Nucleus accumbens (tissue), 56 donors: ENCODE measurements at regions not wholly inside any gene's neighbourhood (a gene's known extent, or its start where the extent isn't known, plus 50 kb on each side); places are given as distances from the start of the nearest gene placed in this dataset.

Source experiments
- DNase-seq, 56 donors: peaks; one replicate each; lab custom pipeline; 2025; lab: John Stamatoyannopoulos, UW

GRCh38 chr15:47599806-47600205 lies 117.5 kb upstream of the SEMA6D start:
- no peak for DNase-seq

DNA sequence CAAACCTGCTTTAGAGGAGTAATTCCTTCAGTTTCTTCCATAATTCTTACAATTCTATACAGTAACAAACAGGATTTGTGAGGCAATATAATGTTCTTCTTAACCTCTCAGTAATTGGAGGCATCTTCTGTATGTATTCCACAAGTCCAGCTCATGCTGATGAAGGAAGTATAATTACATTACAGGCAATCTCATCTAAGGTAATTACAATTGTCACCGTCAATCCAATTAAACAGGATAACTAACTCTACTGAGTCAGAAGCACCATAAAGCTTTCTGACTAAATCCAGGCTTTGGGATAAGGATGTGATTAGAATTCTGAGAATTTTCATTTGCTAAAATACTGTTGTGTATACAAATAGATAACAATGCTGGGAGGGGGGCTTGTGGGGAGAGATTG lies 115.2 kb upstream of the SEMA6D start:
- no peak for DNase-seq

- DNase-seq, result no peak
Measured at GRCh38 chr15:47603026-47603425, 114.3 kb upstream of the SEMA6D start.

- DNase-seq, result no peak
Measured at GRCh38 chr15:47607695-47608094, 109.6 kb upstream of the SEMA6D start.

GRCh38 chr15:47609693-47610092 lies 107.6 kb upstream of the SEMA6D start:
- no peak for DNase-seq

- DNase-seq, result no peak
Measured at GRCh38 chr15:47610736-47611135, 106.6 kb upstream of the SEMA6D start.

DNA sequence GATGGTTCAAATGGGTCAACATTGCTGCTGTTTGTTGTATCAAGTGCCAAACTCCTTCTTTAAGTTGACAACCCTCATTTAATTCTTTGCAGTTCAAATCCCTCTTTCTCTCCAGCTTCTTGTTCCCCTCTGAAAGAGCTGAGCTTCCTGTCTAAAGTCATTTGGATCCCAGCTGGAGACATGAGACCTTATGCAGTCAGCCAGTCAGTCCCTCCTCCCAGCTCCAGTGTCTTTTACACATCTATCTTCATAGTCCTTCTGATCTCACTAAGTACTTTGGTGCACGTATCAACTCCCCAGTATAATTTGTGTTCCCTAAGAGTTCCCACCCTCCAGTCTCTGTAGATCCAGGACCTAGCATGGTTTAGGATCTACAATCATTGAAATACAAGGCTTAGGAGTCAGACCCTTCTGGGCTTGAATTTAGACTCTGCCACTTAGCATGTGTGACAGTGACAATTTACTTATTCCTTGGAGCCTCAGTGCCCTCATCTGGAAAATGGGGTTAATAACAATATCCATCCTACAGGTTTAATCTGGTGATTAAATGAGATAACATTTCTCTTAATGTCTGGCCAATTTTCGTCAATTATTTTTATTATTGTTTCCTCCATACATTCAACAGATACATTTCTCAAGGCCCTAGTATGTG lies 102.8 kb upstream of the SEMA6D start:
- no peak for DNase-seq

GRCh38 chr15:47616876-47617275 lies 100.4 kb upstream of the SEMA6D start:
- no peak for DNase-seq

GRCh38 chr15:47618241-47618640 lies 99.1 kb upstream of the SEMA6D start:
- peak in 13 of 56 donors; percentile 2 to 44 (median 8) for DNase-seq

GRCh38 chr15:47620960-47621681 lies 96.2 kb upstream of the SEMA6D start:
- DNase-seq, result no peak

DNA sequence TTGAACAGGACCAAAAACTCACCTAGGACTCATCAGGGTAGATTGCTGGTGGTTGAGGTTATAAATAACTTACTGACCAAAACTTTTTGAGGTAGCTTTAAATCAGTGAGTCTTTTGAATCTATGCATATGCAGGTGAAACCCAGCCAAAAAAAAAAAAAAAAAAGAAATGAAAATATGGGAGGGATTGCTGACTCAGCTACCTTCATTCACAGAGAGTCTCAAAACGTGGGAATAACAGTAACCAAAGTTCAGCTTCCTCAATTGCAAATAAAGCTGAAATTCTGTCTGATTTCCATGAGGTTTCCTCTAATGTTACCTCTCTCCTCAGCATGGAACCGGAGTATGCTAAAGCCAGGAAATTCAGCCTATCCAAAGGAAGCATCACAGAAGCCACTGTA lies 95.2 kb upstream of the SEMA6D start:
- DNase-seq, result no peak

- no peak for DNase-seq
Measured at GRCh38 chr15:47624503-47624902, 92.8 kb upstream of the SEMA6D start.

GRCh38 chr15:47639042-47639441 lies 78.3 kb upstream of the SEMA6D start:
- no peak for DNase-seq

DNA sequence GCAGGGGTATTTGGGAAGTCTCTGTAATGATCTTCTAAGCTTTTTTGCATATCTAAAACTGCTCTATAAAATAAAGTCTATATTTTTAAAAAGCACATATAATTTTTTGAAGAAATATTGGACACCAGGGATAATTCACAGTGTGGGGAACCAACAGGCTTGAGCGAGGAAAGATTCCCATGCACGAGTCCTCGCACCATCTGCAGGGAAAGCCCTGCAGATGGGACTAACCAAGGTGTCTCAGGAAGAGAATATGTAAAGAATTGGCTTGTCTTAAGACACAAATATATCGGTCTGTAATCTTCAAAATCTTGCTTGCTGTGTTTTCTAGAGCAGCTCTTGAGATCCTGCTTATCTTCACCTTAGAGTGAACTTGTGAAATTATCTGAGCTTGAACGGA lies 77.2 kb upstream of the SEMA6D start:
- DNase-seq, result no peak

DNA sequence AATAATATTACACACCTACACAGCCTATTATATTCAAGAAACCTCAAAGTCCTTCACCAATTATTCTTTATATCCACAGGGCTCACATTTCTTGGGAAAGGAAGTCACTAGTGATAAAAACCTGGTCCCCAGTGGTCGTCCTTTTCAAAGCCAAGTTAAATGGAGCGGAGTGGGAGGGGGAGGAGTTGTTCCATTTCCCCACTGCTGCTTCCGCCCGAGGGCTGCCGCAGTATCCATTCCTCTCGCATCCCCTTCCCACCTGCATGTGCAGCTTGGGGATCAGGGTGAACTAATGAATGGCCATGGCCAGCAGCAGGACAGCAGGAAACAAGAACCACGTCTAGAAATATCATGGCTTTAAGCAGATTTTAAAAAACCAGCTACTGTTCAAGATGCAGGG lies 76.4 kb upstream of the SEMA6D start:
- DNase-seq, result no peak

DNA sequence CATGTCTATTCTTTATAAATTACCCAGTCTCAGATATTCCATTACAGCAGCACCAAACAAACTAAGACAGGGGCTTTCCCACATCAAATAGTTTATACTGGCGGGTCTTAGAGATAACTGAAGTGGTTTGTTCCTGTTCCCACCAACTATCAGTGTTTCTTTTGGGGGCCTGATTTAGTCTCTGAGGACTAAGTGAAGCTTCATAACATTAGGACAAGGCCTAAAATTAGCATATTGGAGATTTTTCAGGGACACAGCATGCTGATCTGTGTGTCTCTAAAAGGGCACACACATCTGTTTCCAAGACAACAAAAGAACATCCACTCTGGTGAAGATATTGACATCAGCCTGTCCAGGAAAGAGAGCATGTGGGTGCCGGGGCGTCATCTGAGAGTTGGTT lies 72.6 kb upstream of the SEMA6D start:
- no peak for DNase-seq

GRCh38 chr15:47650564-47650963 lies 66.7 kb upstream of the SEMA6D start:
- DNase-seq, result no peak

GRCh38 chr15:47652328-47652727 lies 65.0 kb upstream of the SEMA6D start:
- no peak for DNase-seq

DNA sequence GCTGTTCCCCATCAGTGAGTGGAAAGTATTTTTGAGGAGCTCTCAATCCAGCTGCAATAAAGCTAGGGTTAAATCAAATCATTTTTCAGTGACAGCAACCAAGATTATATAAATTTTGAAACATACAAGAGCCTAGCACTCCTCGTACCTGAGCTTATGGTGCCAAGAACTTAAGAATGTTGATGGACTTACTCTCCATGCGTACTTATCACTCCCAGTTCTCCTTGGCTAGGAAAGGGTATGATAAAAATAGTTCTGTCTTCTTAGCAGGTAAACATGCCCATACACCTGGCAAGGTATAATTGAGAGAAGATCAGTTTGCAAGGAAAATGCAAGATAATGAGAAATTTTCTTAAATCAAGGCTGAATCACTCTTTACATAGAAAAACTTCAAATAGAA lies 64.5 kb upstream of the SEMA6D start:
- no peak for DNase-seq

GRCh38 chr15:47661661-47662180 lies 55.6 kb upstream of the SEMA6D start:
- no peak for DNase-seq

- DNase-seq, result no peak
Measured at GRCh38 chr15:47663101-47663500, 54.2 kb upstream of the SEMA6D start.
